PC-3 (cell line): ENCODE measurements at regions not wholly inside any gene's neighbourhood (a gene's known extent, or its start where the extent isn't known, plus 50 kb on each side); places are given as distances from the start of the nearest gene placed in this dataset.

Experiments
- EZH2 ChIP-seq: fragments of 300-600 bp; sonication (generic); IDR thresholded peaks from one replicate; pipeline ENCODE4 v1.6.1; 2017; ENCODE audit warnings: antibody characterized with exemption, mild to moderate bottlenecking, low read length; ENCODE audit not compliant: unreplicated experiment
- EZH2phosphoT487 ChIP-seq: fragments of 300-600 bp; sonication (generic); IDR thresholded peaks from 2 replicates; pipeline ENCODE4 v1.6.1; 2018; ENCODE audit warnings: mild to moderate bottlenecking, antibody characterized with exemption, low read length, borderline replicate concordance
- TF ChIP-seq, protein P1 (sequence below): fragments of 300-600 bp; sonication (generic); conservative IDR thresholded peaks from 2 replicates; pipeline ENCODE4 v1.5.1; 2017; ENCODE audit warnings: antibody characterized with exemption, low read depth, mild to moderate bottlenecking, low read length

DNA sequence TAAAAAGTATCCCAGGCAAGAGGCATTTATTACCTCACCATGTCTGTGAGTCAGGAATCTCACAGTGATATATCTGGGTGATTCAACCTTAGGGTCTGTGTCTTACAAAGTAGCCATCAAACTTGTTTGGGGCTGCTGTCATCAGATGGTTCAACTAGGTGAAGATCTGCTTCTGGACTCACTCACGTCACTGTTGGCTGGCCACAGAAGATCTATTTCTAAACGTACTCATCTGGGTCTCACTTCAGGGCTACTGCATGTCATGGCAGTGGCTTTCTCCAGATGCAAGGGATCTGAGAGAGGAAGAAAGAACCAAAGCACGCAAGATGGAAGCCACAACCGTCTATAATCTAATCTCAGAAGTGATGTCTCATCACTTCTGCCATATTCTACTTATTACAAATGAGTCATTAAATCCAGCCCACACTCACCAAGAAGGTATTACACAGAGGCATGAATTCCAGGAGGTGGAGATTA, 267.8 kb upstream of the ANKRD50 start:
- TF ChIP-seq, protein P1, sequence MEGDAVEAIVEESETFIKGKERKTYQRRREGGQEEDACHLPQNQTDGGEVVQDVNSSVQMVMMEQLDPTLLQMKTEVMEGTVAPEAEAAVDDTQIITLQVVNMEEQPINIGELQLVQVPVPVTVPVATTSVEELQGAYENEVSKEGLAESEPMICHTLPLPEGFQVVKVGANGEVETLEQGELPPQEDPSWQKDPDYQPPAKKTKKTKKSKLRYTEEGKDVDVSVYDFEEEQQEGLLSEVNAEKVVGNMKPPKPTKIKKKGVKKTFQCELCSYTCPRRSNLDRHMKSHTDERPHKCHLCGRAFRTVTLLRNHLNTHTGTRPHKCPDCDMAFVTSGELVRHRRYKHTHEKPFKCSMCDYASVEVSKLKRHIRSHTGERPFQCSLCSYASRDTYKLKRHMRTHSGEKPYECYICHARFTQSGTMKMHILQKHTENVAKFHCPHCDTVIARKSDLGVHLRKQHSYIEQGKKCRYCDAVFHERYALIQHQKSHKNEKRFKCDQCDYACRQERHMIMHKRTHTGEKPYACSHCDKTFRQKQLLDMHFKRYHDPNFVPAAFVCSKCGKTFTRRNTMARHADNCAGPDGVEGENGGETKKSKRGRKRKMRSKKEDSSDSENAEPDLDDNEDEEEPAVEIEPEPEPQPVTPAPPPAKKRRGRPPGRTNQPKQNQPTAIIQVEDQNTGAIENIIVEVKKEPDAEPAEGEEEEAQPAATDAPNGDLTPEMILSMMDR = no peak
- TF ChIP-seq EZH2 (no peak), EZH2phosphoT487 (no peak)
